HFFc6 (cell line): ENCODE measurements at regions not wholly inside any gene's neighbourhood (a gene's known extent, or its start where the extent isn't known, plus 50 kb on each side); places are given as distances from the start of the nearest gene placed in this dataset.

Experiments used
- DNase-seq: peaks from one replicate; pipeline ENCODE4 v3.0.0-alpha.2; 2018
- H3K27ac Mint-ChIP-seq: 2 replicates; pipeline ENCODE4 v1.8.0; 2020; ENCODE audit warnings: mild to moderate bottlenecking, mixed read lengths
- H3K27me3 Mint-ChIP-seq: 2 replicates; pipeline ENCODE4 v1.8.0; 2021; ENCODE audit warnings: mild to moderate bottlenecking, moderate library complexity, mixed read lengths; ENCODE audit not compliant: insufficient read depth
- H3K36me3 Mint-ChIP-seq: 2 replicates; pipeline ENCODE4 v1.8.0; 2021; ENCODE audit warnings: low read depth, mixed read lengths
- H3K4me1 Mint-ChIP-seq: 2 replicates; pipeline ENCODE4 v1.8.0; 2020; ENCODE audit warnings: low read depth, mixed read lengths
- H3K4me3 Mint-ChIP-seq: 2 replicates; pipeline ENCODE4 v1.8.0; 2020; ENCODE audit warnings: mild to moderate bottlenecking, moderate library complexity, mixed read lengths
- H3K9me3 Mint-ChIP-seq: 2 replicates; pipeline ENCODE4 v1.8.0; 2020; ENCODE audit warnings: mild to moderate bottlenecking, mixed read lengths
- TF ChIP-seq, protein P1 (sequence below): fragments of 200-600 bp; sonication (generic); IDR thresholded peaks from 2 replicates; pipeline ENCODE4 v1.5.0; 2021; ENCODE audit warnings: antibody characterized with exemption, mild to moderate bottlenecking

DNA sequence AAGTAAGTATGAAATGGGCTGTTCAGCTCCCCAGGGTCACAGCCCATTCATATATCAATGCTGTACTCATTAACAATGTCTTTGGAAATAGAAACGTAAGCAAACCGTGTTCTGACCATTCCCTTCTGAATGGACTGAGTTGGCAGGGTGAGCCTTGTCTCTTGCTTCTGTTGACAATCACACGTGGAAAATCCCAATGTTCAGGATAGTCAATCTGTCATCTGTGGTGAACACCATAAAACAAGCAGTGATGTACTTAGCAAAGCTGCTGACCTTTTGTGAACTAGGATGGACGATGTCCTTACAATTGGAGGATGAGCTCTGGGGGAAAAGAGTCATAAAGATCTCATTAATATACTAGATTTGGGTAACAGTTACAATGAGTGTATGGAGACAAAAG lies 109.6 kb upstream of the PAQR3 start:
- Mint-ChIP-seq H3K4me1 (no peaks in the 10 kb centered on the region), H3K36me3 (no peaks in the 10 kb centered on the region), H3K4me3 (no peak overlapping the region), H3K27ac (no peak overlapping the region), H3K27me3 (peaks cover 3% of the 10 kb centered on the region; the same call in 1 of the 2 replicates), H3K9me3 (no peaks in the 10 kb centered on the region)
- no peak for DNase-seq
- TF ChIP-seq, protein P1, sequence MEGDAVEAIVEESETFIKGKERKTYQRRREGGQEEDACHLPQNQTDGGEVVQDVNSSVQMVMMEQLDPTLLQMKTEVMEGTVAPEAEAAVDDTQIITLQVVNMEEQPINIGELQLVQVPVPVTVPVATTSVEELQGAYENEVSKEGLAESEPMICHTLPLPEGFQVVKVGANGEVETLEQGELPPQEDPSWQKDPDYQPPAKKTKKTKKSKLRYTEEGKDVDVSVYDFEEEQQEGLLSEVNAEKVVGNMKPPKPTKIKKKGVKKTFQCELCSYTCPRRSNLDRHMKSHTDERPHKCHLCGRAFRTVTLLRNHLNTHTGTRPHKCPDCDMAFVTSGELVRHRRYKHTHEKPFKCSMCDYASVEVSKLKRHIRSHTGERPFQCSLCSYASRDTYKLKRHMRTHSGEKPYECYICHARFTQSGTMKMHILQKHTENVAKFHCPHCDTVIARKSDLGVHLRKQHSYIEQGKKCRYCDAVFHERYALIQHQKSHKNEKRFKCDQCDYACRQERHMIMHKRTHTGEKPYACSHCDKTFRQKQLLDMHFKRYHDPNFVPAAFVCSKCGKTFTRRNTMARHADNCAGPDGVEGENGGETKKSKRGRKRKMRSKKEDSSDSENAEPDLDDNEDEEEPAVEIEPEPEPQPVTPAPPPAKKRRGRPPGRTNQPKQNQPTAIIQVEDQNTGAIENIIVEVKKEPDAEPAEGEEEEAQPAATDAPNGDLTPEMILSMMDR = no peak

DNA sequence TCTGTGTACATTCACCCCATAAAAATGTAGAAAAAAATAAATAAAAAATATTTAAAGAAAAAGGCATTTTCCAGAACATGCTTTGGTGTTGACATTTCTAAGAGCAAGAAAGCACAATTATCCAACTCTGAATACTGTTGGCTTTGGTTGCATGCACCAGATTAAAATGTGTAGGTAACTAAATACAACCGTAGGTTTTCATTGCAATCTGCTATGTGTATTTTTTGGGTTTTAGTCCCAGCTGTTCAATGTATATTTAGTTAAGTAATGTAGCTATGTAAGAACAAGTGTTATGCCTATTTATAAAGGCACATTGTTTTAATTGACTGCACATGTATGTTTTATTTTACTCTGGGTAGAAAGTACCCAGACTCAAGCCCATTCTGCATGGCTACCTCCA lies 108.1 kb upstream of the PAQR3 start:
- Mint-ChIP-seq H3K27ac (no peak overlapping the region), H3K9me3 (no peaks in the 10 kb centered on the region), H3K36me3 (no peaks in the 10 kb centered on the region), H3K27me3 (peaks cover 3% of the 10 kb centered on the region; the same call in 1 of the 2 replicates), H3K4me1 (no peaks in the 10 kb centered on the region), H3K4me3 (no peak overlapping the region)
- TF ChIP-seq, protein P1 = no peak
- no peak for DNase-seq

DNA sequence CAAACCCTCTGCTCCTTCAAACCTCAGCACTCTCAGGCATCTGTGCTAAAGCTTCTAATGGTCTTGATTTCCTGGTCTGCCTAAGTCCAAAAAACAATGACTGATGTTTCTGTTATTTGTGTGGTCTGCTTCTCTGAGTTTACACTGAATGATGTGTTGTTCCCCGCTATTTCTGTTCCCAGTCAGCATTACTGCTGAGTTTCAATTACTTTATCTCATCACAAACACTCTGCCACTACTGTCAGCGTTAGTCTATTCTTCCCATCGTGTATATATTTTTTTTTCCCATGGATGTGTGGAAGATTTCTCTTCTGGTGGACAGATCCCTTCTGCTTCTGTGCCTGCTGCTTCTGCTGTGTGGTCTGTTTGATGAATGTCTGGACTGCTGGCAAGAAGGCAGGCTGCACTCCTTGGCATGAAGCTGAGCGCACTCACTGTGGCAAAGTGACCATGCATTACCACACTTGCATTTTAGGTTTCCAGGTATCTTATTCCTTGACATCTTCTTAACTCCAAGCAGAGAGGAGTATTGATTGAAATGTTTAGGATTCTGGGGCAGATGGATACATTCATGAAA lies 106.9 kb upstream of the PAQR3 start:
- Mint-ChIP-seq H3K4me1 (no peaks in the 10 kb centered on the region), H3K27me3 (peaks cover 3% of the 10 kb centered on the region; the same call in 1 of the 2 replicates), H3K27ac (no peak overlapping the region), H3K9me3 (no peaks in the 10 kb centered on the region), H3K36me3 (no peaks in the 10 kb centered on the region), H3K4me3 (no peak overlapping the region)
- no peak for DNase-seq
- TF ChIP-seq, protein P1 = no peak

DNA sequence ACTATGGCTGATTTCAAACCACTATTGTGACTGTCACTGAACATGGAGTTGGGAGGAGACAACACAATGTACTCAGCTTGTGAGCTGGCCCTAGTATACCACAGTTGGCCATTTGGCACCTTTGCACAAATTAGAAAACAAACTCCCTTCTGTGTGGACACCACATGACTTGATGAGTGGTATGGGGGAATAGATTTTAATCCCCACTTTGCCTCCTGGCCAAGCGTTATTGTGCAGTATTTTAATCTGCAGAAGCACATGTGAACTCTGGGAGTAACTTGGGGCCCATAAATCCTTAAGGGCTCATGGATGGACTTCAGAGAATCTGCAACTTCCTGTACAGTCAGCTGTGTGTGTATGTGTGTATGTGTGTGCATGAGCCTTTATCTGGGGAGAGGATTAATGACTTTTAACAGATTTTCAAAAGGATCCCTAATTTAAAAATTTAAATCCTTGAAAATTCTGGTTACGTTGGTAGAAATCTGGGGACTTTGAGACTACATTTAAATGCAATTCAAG lies 105.0 kb upstream of the PAQR3 start:
- H3K4me1 Mint-ChIP-seq = no peaks in the 10 kb centered on the region
- H3K27me3 Mint-ChIP-seq = no peaks in the 10 kb centered on the region
- no peaks in the 10 kb centered on the region for H3K9me3 Mint-ChIP-seq
- TF ChIP-seq, protein P1 = no peak
- no peaks in the 10 kb centered on the region for H3K36me3 Mint-ChIP-seq
- DNase-seq = no peak
- no peak overlapping the region for H3K4me3 Mint-ChIP-seq
- no peak overlapping the region for H3K27ac Mint-ChIP-seq

DNA sequence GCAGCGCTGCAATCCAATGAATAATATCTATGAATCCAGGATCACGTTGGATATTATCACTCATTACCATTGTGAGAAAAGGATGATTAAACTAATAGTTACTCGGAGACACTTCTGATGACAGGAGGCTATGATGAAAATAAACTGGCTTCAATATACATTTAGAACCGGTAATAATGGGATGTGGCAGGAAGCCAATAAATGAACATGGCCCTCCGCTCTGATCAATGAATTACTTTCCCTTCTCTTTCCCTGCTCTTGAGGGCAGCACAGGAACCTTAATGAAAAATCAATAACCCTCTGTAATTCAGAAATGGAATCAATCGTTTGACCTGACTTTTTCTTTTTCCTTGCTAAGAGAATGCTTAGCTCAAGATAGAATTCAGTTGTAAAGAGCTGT lies 103.9 kb upstream of the PAQR3 start:
- Mint-ChIP-seq H3K27ac (no peak overlapping the region), H3K9me3 (no peaks in the 10 kb centered on the region), H3K4me1 (no peaks in the 10 kb centered on the region), H3K27me3 (no peaks in the 10 kb centered on the region), H3K4me3 (no peak overlapping the region), H3K36me3 (no peaks in the 10 kb centered on the region)
- DNase-seq = no peak
- TF ChIP-seq, protein P1 = no peak
